GM18868 (cell line): ENCODE measurements at regions not wholly inside any gene's neighbourhood (a gene's known extent, or its start where the extent isn't known, plus 50 kb on each side); places are given as distances from the start of the nearest gene placed in this dataset.
"Not testable (repeated sequence)": the region's sequence is repeated elsewhere in the genome, so short reads cannot be mapped to it uniquely, and the experiment has no call there.

ENCODE experiments used
- ATAC-seq: cut with Tn5 transposase; IDR thresholded peaks from one replicate; pipeline ENCODE4 v1.9.1; 2021; ENCODE audit warnings: mild to moderate bottlenecking, moderate library complexity; ENCODE audit not compliant: unreplicated experiment

GRCh38 chr5:68689010-68689409, 404.8 kb upstream of the SLC30A5 start:
- ATAC-seq = no peak

GRCh38 chr5:68691874-68692273, 401.9 kb upstream of the SLC30A5 start:
- not testable (repeated sequence) for ATAC-seq

GRCh38 chr5:68698025-68698940, 395.5 kb upstream of the SLC30A5 start:
- ATAC-seq = no peak

GRCh38 chr5:68699966-68700365, 393.8 kb upstream of the SLC30A5 start:
- ATAC-seq = no peak

- ATAC-seq = no peak
These were observed 386.2 kb upstream of the SLC30A5 start for GRCh38 chr5:68707575-68707974.

- ATAC-seq = no peak
These were observed 385.5 kb upstream of the SLC30A5 start for GRCh38 chr5:68708156-68708841.

GRCh38 chr5:68708842-68709170, 385.0 kb upstream of the SLC30A5 start:
- no peak for ATAC-seq

GRCh38 chr5:68709239-68709638, 384.6 kb upstream of the SLC30A5 start:
- no peak for ATAC-seq

- peak; percentile 38 for ATAC-seq
These were observed 383.3 kb upstream of the SLC30A5 start for GRCh38 chr5:68710514-68710913.

GRCh38 chr5:68711293-68712200, 382.3 kb upstream of the SLC30A5 start:
- ATAC-seq = peak; percentile 95

GRCh38 chr5:68714810-68715209, 379.0 kb upstream of the SLC30A5 start:
- no peak for ATAC-seq

- ATAC-seq = no peak
These were observed 372.8 kb upstream of the SLC30A5 start for GRCh38 chr5:68720884-68721610.

- ATAC-seq = no peak
These were observed 371.5 kb upstream of the SLC30A5 start for GRCh38 chr5:68722357-68722756.

GRCh38 chr5:68725905-68726683, 367.7 kb upstream of the SLC30A5 start:
- ATAC-seq = no peak

GRCh38 chr5:68727931-68728330, 365.9 kb upstream of the SLC30A5 start:
- ATAC-seq = no peak

GRCh38 chr5:68729678-68730077, 364.1 kb upstream of the SLC30A5 start:
- no peak for ATAC-seq

- ATAC-seq = no peak
These were observed 363.4 kb upstream of the SLC30A5 start for GRCh38 chr5:68730220-68730978.

GRCh38 chr5:68730979-68731654, 362.7 kb upstream of the SLC30A5 start:
- no peak for ATAC-seq
